OCI-M2 (cell line): ENCODE measurements at regions not wholly inside any gene's neighbourhood (a gene's known extent, or its start where the extent isn't known, plus 50 kb on each side); places are given as distances from the start of the nearest gene placed in this dataset.
"Not testable (repeated sequence)": the region's sequence is repeated elsewhere in the genome, so short reads cannot be mapped to it uniquely, and the experiment has no call there.

Source experiments
- DNase-seq: peaks from one replicate; lab custom pipeline; 2025; ENCODE audit not compliant: unreplicated experiment; lab: John Stamatoyannopoulos, UW

DNA sequence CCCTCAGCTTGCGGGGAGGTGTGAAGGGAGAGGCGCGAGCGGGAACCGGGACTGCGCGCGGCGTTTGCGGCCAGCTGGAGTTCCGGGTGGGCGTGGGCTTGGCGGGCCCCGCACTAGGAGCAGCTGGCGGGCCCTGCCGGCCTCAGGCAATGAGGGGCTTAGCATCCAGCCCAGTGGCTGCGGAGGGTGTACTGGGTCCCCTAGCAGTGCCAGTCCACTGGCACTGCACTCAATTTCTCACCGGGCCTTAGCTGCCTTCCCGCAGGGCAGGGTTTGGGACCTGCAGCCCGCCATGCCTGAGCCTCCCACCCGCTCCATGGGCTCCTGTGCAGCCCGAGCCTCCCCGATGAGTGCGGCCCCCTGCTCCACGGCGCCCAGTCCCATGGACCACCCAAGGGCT lies 163.5 kb upstream of the PTCH1 start:
- DNase-seq: not testable (repeated sequence)

DNA sequence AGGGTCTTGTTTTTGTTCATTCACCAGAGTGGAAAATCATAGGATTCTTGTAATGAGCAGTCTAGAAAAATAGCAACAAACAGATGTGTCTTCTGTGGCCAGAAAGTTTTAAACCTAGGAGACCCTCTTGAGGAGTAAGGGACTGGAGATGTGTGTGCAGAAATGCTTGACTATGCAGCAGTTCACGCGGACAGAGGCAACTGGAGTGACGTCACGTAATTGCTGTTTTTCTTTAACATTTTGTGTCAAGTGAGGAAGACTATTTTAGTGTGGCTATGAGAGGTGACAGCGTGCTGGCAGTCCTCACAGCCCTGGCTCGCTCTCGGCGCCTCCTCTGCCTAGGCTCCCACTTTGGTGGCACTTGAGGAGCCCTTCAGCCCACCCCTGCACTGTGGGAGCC lies 163.1 kb upstream of the PTCH1 start:
- DNase-seq: no peak

DNA sequence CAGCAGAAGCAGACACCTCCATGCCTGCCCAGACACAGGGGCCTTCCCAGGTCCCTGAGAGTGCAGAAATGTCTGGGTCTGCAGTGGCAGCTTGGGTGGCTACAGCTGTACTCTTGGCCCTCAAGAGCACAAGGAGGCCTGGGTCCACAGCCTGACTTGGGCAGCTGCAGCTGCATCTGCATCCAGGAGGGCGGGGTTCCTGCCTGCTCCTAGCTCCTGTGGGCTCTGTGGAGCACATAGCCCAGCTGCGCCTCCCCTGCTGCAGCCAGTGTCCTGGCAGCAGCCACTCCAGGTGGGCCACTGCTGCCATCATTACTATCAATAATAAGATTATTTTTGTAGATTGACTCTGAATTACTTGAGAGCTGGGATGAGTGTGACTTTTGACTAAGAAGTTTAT lies 162.0 kb upstream of the PTCH1 start:
- DNase-seq: no peak

DNA sequence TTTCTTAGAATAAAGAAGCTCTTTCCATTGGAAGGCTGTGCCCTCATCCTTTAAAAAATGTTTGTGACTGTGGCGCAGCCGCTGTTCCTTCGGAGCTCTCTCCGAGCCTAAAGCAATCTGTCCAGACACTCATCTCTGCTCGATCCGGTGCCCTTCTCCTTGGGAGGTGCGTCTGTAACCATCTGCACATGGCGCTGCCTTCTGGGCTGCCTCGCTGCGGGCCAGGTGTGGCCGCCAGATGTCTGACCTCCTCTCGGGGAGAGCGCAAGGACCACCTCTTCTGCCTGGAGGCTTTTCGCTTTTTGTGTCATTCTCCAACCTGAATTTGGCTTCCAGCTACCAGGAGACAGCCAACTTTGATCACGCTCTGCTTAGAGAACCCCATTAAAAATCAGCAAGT lies 153.4 kb upstream of the PTCH1 start:
- DNase-seq: no peak

DNA sequence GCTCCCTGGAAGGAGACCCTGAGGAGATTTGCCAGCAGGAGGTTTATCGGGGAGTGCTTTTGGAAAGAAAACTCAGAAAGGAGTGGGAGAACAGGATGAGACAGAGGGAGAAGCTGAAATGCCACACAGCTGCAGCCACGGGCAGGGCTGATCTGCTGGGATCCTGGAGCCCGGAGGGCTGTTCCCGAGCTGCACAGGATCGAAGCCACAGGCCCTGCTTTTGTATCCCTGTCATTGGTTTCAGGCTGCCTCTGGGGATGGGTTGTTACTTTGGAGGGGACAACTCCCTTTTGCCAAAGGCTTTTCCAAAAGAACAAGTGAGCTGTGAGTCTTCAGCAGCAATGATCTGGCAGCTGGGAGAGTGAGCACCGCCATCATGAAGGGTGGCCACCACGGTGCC lies 152.5 kb upstream of the PTCH1 start:
- no peak for DNase-seq

DNA sequence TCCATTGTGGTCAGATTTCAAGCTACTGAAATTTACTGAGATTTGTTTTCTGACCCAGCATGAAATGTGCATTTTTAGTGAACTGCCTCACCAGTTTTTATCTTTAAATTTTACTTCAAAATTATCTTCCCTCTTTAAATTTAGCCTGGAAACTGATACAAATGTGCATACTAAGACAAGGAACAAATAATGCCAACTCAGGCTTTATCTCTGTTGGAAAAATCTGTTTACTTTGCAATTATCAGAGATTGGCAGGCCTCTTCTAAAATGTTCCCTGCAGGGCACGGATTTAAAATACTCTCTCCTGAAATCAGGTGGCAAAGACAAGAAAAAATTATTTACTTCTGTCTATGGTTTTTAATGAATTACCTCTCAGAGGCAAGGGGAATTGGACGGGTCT lies 151.0 kb upstream of the PTCH1 start:
- DNase-seq: no peak

DNA sequence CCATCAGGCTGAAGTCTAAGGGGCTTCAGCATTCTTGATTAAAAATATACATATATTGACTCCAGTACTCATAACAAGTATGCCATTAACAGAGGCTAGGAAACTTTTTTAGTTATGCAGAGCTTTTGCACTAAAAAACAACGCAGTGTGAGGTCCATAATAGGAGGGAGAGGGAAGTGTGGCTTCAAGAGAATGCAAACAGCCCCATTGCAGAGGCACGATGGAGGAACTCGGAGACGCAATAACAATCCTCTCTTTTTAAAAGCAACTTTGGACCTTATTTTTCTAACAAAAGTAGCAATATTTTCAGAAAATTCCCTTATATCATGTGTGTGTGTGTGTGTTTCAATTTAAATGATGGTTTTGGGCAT lies 150.0 kb upstream of the PTCH1 start:
- DNase-seq: no peak

DNA sequence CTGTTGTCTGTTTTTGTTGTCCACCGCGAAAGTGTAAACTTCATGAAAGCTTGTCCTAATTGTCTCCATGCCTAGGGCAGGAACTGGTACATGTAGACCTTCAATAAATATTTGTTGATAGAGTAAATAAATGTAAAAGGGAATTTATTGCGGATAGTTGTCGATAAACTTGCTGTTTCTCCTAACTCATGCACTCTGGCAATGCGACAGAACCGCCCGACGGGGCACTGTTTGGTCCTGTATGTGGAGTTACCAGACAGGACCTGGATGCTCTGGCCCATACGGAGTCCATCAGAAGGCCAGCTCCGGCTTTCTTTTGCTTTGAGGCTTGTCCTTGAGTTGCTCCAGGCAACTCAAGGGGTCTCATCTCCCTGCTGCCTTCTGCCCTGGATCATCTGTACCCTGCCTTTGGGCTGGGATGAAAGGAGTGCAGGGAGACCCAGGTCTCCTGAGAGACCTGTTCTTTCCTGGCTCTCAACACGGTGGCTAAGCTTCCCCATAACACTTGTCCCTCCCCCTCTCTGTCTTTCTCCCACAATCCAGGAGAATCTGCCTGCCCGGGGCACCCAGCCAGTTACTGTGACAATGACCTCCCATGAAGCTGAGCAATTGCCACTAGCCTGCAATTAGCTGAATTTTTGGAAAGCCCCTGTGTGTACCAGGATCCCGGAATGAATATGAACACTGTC lies 149.5 kb upstream of the PTCH1 start:
- DNase-seq: no peak

DNA sequence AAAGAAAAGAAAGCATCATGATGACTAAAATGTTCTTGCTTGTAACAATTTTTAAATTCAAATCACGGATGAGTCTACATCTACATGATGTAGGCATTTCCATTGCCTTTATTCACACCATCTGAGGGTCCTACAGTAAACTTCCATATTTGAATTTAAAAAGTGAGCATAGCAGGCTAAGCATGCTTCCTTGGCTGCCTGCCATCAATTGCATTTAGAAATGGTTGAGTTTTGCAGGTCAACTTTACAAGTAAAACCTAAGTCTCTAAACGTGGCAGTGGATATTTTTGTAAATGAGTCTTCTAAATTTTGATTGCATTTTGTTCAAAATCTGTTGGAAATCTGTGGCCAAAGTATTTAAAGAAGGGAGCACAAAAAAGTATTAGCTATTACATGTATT lies 136.5 kb upstream of the PTCH1 start:
- DNase-seq: no peak

DNA sequence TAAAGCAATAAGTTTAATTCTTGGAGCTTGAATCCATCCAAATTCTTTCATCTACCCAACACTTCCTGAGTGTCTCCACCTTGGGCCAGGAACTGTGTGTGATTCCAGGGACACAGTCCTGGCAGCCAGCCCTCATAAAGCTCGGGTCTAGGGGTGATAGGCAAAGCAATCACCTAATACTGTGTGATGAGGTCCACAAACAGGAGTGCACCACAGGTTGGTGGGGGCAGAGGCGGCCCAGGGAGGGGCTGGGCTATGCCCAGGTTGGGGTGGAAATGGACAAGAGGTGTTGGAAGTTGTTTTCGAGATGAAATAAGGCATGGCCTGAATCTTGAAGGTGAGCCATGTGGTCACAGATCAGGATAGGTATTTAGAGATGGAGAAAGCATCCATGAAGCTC lies 133.9 kb upstream of the PTCH1 start:
- no peak for DNase-seq

DNA sequence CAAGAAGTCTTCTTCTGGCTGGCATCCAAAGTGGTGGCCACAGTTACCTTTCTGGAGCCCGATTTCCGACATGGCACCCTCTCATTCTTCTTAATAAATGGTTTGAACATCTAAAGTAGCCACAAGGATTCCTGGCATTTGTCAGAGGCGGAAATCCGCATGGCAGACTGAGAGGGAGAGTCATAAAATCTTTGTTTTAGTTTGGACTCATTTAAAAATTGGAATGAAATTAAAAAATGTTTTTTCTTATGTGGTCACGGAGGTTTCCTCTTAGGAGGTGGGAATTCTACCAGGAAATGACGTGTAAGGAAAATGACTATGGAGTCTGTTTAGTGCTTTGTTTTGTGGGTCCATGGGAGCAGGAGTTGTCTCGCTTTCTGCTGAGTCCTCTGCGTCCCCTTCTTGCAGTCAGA lies 133.0 kb upstream of the PTCH1 start:
- no peak for DNase-seq

DNA sequence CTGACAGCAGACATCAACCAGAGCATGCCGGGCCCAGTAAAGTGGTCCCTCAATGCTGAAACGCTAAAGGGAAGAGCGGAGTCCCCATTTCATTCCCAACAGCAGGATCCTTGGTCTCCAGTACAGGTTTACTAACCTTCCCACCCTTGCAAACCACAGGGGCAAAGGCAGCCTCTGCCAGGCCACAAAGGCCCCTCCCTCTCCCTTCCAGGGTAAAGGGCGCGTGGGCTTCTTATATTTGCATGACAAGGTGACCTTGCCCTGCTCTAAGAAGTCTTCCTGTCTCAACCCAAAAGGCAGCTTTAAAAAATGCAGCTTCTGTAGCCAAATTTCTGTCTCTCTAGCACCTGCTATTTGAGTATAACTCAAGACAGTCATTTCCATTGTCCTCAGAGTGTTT lies 131.5 kb upstream of the PTCH1 start:
- DNase-seq: no peak

DNA sequence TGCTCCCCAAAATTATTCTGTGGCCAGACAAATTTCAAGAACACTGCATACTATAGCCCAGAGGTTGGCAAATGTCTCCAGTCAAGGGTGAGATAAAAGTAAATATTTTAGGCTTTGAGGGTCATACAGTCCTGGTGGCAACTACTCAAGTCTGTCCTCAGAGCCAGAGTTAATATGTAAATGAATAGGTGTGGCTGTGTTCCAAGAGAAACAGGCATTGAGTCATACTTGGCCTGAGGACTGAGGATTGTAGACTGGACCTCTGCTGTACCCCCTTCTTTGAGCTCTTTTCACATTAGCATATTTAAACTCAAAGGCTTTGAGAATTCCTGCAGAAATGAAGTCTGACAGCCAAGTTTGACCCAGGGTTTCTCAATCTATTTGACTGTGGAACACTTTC lies 129.2 kb upstream of the PTCH1 start:
- no peak for DNase-seq

DNA sequence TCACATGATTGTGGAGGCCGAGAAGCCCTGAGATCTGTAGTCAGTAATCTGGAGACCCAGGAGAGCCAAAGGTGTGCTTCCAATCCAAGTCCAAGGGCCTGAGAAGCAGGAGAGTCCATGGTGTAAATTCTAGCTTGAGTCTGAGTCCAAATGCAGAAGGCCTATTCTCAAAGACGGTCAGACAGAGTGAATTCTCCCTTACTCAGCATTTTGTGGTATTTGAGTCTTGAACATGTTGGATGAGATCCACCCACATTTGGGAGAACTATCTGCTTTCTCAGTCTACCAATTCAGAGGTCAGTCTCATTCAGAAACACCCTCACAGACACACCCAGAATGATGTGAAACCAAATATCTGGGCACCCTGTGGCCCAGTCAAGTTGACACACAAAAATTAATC lies 128.8 kb upstream of the PTCH1 start:
- DNase-seq: no peak

DNA sequence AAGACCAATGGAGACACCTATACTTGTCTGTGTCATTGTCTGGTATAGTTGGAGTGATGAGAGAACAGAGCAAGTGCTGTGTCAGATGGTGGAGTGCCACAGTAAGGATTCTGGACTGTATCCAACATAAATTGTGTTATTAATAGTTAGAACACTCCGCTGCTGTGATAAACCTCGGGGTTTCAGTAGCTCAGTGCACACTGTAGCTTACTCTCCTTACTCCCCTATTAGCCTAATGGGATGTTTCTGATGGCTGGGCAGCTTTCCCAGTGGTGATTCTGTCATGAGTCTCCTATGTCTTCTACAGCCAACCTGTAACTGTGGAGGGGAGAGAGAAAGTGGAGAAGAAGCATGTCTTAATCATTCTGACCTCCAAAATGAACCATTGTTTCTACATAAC lies 127.6 kb upstream of the PTCH1 start:
- DNase-seq: no peak

DNA sequence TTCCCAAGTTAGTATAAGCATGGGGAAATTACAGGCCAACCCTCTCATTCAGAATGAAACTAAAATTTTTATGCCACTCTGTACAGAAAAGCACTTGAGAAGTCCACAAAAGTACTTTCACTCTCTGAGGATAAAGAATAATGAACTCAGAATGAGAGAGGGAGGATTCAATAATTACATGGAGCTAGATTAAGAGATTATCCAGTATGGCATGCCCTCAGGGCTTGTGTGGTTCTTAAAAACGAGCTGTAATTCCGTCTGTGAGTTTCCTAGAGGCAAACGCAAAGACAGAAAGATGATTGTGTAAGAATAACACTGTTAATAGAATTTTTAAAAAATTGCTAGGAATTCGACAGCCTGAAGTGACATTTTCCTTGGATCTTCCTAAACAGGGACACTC lies 126.8 kb upstream of the PTCH1 start:
- no peak for DNase-seq

DNA sequence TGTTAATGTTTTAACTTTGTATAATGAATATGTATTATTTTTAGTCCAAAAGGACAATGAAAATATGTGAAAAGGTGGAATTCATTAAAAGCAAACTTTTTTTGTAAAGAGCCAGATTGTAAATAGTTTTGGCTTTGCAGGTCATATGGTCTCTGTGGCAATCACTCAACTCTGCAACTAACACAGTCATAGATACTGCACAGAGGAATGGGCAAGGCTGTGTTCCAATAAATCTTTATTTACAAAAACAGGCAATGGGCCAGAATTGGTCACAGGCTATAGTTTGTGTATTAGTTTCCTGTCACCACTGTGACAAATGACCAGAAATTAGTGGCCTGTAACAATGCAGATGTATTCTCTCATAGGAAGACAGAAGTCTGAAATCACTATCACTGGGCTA lies 125.4 kb upstream of the PTCH1 start:
- no peak for DNase-seq

DNA sequence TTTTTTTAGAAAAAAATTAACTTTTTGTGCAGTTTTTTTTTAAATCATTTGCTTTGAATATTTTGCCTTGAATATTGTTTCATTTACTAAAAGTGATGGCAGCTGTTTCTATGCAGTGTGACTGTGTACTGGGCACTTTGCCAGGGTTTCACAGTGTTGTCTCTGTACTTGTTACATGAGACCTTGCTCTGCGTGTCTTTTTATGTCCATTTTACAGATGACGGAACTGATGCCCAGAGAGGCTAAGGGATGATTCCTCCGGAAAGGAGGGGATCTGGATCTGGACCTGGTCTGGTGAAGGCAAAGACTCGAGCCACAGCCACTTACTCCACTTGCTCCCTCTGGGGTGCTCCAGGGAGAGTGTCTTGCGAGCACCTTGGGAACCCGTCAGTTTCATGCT lies 124.8 kb upstream of the PTCH1 start:
- DNase-seq: no peak

DNA sequence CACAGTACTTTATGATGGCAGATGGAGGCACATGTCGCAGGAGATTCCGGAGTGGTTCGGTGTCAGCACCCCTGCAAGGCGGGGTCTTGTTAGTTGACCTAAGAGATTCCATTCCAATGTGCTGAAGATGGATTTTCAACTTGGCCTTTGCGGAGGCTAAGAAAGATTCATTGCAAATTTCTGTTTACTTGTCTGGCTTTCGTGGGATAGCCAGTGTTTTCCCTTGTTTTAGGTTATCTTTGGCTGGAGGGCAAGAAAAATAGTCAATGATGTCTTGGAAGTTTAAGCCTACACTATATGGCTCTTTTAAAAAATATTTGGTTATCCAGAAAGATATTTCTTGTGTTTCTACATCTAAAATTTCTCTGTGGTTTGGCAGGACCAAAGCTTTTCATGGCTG lies 123.6 kb upstream of the PTCH1 start:
- DNase-seq: no peak

DNA sequence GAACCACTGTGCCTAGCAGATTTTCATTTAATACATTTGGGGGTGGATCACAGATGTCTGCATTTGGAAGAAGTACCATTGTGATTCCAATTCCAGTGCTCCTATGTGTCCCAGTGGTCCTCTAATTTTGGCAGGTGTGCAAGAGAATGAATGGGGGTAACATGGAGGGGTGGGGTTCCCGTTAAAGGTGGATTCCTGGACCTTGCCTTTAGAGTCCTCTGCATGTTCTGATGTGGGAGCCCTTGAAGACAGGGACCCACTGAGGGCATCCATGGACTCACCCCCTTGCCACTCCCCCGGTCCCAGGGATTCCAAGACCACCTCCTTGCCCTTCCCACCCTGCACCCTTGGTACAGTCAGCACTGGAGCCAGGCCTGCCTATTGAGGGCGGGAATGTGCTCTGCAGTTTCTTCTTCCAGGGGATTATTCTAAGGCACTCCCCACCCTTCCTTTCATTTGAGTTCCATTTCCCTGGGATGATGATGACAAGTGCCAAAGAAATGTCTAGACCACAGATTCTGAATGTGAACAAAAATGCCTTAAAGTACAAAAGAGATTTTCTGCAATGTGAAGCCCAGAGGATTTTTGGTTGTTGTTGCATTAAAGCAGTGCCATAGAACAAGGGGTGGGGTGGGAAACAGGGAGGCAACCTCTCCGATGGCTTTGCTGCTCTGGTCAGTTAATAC lies 119.4 kb upstream of the PTCH1 start:
- no peak for DNase-seq

DNA sequence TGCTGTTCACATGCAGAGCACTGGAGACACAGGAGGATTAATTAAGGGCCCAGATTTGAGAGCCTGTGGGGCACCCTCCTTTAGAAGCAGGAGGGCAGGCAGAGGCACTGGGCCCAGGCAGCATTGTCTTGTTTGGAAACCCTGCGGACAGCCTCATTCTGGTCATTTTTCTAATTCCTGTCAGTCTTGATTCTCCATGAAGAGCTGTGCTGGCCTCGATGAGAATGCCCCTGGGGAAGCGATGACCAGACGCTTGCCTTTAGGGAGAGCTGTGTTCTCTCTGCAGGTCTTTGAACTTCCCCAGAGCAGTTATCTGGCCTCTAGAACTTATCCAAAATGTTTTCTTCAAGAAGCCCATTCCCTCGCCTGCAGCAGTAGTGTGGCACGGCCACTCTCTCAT lies 117.8 kb upstream of the PTCH1 start:
- no peak for DNase-seq

DNA sequence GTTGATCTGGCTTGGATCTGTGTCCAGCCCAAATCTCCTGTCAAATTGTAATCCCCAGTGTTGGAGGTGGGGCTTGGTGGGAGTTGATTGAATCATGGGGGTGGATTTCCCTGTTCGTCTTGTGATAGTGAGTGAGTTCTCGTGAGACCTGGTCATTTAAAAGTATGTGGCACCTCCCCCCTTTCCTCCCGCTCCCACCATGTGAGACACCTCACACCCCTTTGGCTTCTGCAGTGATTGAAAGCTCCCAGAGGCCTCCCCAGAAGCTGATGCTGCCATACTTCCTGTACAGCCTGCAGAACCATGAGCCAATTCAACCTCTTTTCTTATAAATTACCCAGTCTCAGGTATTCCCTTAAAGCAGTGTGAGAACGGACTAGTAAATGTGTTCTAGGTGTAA lies 117.3 kb upstream of the PTCH1 start:
- no peak for DNase-seq

DNA sequence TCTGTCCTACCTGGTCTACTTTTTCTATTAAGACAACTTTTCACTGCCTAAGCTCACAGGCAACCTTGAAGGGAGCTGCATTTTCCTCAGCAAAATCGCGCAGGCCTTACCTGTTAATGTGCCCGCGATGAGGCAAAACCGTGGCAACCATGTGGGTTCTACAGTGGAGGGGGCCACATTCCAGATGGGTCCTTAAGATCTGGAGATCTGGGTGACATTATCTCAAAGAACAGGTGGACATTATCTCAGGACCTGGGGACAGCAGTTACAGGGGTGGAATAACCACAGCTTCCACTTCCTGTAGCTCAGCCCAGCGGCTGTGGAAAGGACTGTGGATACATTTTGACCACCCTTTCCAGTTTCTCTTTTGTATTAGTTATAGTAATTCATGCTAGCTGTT lies 112.8 kb upstream of the PTCH1 start:
- no peak for DNase-seq
